HepG2 (cell line): ENCODE measurements at regions not wholly inside any gene's neighbourhood (a gene's known extent, or its start where the extent isn't known, plus 50 kb on each side); places are given as distances from the start of the nearest gene placed in this dataset.

ENCODE experiments used
- DMTF1 ChIP-seq: sonication (generic); formaldehyde crosslinking; IDR thresholded peaks from 2 replicates; pipeline ENCODE4 v1.4.0; 2020; ENCODE audit warnings: mild to moderate bottlenecking, missing genetic modification reagents
- MNT ChIP-seq: fragments of 450-650 bp; IDR thresholded peaks from 2 replicates; pipeline ENCODE4 v1.6.1; 2016
- NCOA5 ChIP-seq: sonication (generic); formaldehyde crosslinking; IDR thresholded peaks from 2 replicates; pipeline ENCODE4 v1.4.0; 2020; ENCODE audit warnings: missing genetic modification reagents
- NFIB ChIP-seq: sonication (generic); formaldehyde crosslinking; IDR thresholded peaks from 2 replicates; pipeline ENCODE4 v1.9.0; 2021; ENCODE audit warnings: missing genetic modification reagents, mild to moderate bottlenecking, borderline replicate concordance
- SALL1 ChIP-seq: sonication (generic); formaldehyde crosslinking; IDR thresholded peaks from 2 replicates; pipeline ENCODE4 v1.8.0; 2022; ENCODE audit warnings: mild to moderate bottlenecking, missing genetic modification reagents
- SOX5 ChIP-seq: IDR thresholded peaks from 2 replicates; pipeline ENCODE4 v1.6.1; 2016; ENCODE audit warnings: borderline replicate concordance
- ZBTB7B ChIP-seq: sonication (generic); formaldehyde crosslinking; IDR thresholded peaks from 2 replicates; pipeline ENCODE4 v1.4.0; 2020; ENCODE audit warnings: missing genetic modification reagents
- ZNF17 ChIP-seq: sonication (generic); formaldehyde crosslinking; IDR thresholded peaks from 2 replicates; pipeline ENCODE4 v1.5.0; 2020; ENCODE audit warnings: mild to moderate bottlenecking, missing genetic modification reagents
- ZNF275 ChIP-seq: sonication (generic); formaldehyde crosslinking; IDR thresholded peaks from 2 replicates; pipeline ENCODE4 v1.8.0; 2022; ENCODE audit warnings: missing genetic modification reagents, mild to moderate bottlenecking, inconsistent platforms, borderline replicate concordance
- ZNF740 ChIP-seq: sonication (generic); formaldehyde crosslinking; IDR thresholded peaks from 2 replicates; pipeline ENCODE4 v1.4.0; 2020; ENCODE audit warnings: missing genetic modification reagents

GRCh38 chr2:58951722-58952121, 710.6 kb upstream of the FANCL start (continued):
- TF ChIP-seq MNT (no peak), ZBTB7B (CRISPR knock-in tag) (no peak), SOX5 (CRISPR knock-in tag) (no peak), ZNF740 (CRISPR knock-in tag) (no peak), DMTF1 (no peak), NFIB (no peak), NCOA5 (CRISPR knock-in tag) (no peak), ZNF275 (CRISPR knock-in tag) (no peak), SALL1 (CRISPR knock-in tag) (no peak), ZNF17 (CRISPR knock-in tag) (no peak)
- TF ChIP-seq, all 625 proteins: peak for 0
